ENCODE measurements at regions not wholly inside any gene's neighbourhood (a gene's known extent, or its start where the extent isn't known, plus 50 kb on each side); places are given as distances from the start of the nearest gene placed in this dataset.
A peak's percentile ranks its signal among the peaks of the same experiment; 100 is the strongest.

DNA sequence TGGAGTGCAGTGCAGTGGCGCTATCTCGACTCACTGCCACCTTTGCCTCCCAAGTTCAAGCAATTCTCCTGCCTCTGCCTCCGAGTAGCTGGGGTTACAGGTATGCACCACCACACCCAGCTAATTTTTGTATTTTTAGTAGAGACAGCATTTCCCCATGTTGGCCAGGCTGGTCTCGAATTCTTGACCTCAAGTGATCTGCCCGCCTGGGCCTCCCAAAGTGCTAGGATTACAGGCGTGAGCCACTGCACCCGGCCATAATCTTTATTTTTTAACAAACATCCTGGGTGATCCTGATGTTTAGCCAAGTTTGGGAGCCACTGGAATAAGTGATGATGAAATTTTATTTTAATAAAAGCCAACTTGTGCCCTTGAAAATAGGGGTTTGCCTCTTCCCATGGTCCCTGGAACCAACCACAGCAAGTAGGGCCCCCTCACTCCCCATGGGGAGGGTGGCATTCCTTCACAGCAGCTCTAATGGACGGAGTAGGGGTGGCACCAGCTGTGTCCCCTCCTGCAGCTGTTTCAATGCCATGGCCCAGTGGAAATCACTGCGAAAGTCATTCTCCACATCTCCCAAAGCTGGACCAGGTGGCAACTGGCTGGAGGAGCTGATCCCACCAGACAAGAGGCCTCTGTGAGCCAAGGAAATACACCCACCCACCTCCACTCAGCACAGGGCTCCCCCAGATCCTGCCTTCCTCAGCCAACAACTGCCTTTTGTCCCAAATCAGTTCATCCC lies 194.8 kb downstream of the ZFP36L2 start:
- no peak for DNase-seq

DNA sequence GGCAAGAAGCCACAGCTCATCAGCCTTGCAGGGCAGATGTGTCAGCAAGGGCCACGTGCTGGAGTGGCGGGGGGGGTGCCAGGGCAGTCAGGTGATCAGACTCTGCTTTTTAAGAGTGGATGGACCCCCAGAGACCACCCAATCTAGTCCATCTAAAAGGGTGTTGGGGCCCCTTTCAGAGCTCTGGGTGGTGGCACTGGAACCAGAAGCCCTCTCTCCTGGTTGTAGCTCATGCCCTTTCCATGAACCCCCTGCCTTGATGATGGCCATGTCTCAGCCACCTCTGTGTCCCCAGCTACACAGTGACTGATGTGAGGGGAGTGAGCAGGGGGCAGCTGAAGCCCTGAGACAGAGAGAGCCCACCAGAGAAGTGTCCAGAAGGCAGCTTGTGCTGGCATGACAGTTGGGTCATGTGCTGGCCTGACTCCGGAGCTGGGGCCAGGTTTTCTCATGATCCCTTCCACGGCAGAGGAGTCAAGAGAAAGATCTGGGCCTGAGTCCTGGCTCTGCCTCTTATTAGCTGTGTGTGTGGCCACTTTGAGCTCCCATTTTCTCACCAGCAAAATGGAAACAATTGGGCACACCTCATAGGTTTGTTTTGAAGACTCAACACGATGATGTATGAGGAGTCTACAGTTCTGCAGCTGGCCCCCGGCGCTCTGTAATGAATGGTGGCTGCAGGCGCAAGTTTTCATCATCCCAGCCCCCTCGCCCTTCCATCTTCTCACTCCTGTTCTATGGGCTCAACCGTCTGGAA lies 195.7 kb downstream of the ZFP36L2 start:
- DNase-seq = no peak

DNA sequence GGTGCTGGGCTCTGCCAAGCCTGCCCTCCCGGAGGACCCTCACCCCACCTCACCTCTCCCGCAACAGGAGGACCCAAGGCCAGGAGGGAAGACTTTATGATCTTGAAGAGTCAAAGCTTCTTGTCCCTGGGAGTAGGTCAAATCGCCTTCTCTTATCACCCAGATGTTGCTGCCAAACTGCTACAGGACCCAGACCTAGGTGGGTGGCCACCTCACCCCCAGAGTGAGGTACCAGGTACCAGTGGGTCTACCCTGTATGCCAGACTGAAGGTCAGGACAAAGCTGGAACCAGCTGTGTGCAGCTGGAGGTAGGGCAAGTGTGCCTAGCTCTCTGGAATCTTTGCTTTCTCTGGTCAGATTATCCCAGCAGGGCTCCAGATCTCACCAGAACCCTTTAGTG lies 197.2 kb downstream of the ZFP36L2 start:
- no peak for DNase-seq

DNA sequence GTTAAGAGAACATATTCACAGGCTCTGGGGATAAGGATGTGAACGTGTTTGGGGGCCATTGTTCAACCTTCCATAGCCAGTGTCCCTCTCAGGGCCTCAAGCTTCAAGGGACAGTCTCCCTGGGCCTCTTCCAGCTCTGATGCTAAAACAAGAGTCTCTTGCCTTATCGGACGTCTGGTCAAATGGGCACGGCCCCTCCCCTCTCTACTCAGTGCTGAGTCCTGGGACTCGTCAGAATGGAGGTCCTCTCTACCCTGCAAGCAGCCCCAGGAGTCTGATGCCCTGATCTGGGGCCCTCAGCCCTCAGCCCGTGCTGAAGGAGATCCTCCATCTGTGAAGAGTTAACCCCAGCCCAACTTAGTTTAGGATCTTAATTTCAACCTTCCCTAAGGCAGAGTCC lies 198.2 kb downstream of the ZFP36L2 start:
- no peak for DNase-seq

DNA sequence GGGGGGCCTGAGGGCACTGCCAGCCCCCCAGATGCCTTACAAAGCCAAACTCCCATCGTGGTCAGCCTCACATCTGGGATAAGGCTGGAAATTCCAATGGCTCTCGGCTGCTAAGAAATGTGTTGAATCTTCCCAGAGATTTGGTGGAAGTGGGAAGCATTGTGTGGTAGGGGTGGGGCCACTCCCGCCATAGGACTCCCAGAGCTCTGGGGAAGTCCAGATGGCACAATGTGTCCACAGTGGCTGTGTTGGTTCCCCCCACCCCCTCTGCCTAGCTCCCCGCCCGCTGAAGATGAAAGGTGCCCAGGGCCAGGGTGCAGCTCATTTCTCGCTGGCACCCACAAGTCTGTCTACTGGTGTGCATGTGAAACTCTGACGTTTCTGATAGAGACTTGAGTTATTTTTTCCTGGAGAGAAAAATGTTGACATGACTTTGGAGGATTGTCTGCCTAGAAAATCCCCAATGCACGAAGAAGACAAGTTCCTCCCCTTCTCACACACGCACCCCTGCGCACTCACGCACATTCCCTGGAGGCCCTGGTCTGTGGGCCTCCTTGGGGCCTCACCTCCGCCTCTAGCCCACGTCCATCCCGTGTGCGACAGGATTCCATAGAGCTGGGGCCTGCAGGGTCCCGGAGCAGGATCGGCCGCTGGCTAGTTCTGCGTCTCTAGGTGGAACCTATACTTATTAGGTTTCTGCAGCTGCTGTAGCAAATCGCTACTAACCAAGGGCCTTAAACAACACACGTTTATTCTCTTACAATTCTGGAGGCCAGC lies 199.1 kb downstream of the ZFP36L2 start:
- DNase-seq = no peak

DNA sequence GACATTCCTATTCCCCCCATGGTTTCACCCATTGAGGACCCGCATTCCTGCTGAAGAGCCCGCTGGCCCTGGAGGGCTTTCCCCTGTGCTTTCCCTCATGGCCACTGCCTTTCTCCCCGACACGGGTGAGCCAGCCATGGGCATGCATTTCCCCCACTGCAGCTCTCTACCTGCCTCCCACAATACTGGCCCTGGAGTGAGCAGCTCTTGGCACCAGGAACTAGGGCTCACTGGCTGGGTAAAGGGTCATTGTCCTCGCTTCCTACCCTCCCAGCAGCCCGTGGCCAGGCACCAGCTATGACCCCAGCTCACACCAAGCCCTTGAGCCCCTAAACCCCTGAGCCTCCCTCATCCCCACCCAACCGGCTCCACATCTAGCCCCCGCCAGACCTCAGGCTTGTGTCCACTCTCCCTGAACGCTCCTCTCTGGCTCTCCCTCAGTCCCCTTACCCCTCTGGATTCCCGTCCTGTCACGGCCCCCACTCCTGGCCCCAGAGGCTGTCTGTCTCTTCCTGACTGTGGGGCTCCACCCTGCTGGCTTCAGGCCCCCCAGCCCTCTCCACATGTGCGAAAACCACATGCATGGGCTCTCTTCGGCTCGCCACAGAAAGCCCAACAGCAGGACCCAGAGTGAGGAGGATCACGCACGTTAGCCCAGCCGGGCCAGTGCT lies 199.8 kb downstream of the ZFP36L2 start:
- DNase-seq = no peak

DNA sequence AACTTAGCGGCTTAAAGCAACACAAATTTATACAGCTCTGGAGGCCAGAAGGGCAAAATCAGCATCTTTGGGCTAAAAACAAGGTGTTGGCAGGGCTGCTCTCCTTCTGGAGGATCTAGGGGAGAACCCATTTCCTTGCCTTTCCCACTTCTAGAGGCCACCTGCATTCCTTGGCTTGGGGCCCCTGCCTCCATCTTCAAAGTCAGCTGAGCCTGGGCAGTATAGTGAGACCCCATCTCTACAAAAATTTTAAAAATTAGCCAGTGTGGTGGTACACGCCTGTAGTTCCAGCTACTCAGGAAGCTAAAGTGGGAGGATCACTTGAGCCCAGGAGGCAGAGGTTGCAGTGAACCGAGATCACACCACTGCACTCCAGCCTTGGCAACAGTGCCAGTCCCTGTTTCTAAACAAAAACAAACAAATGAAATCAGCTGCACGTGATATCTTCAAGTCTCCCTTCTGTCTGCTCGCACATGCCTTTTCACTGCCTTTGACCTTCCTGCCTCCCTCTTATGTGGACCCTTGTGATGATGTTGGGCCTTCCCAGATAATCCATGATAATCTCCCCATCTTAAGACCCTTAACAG lies 200.6 kb downstream of the ZFP36L2 start:
- no peak for DNase-seq

DNA sequence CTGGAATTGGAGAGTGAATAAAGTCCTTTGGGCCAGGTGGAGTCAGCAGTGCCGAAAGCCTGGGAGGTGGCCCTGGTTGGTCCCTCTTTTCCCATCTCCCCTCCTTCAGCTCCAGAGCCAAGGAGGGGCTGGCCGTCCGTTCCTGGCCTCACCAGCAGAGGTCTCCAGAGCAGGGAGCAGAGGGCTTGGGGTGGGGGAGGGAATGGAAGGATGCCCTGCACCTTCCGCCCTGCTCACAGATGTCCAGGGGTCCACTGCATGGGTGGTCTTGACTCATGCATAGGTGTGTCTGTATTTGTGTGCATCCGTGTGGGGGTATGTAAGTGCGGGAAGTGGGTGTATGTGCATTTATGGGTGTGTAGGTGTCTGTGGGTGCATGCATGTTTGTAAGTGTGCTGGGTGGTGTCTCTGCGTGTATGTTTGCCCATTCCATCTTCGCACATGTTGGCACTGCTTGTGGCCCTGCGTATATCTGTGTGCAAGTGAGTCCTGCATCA lies 201.8 kb downstream of the ZFP36L2 start:
- DNase-seq = no peak

DNA sequence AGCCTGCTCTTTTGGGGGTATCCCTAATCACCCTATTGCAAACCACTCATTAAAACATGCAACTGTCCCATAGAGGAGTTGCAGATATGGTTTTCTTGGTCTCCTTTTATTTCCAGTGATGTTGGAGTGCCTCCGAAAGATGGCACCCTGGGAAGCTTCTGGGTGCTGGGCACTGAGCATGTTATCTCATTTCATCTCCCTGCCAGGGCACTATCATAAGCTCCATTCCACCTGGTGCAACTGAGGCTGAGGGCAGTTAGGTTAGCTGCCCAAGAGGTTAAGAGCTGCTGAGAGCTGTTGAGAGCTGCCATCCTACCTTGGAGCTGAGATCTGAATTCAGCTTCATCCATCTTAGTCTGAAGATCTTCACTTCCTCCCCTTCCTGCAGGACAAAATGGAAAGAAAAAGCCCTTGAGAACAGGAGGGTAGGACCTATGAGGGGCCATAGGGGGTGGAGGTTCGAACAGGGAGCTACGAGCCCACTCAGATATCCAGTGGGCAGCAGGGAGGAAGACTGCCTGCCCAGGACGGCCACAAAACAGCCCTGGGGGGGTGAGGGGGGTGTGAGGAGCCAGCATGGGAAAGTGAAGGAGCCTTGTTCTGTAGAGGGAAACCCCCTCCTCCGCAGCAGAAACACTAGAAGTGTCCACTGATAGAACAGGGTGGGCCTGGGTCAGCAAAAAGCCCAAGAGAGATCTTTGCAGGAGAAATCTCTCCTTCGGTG lies 202.5 kb downstream of the ZFP36L2 start:
- DNase-seq = no peak

DNA sequence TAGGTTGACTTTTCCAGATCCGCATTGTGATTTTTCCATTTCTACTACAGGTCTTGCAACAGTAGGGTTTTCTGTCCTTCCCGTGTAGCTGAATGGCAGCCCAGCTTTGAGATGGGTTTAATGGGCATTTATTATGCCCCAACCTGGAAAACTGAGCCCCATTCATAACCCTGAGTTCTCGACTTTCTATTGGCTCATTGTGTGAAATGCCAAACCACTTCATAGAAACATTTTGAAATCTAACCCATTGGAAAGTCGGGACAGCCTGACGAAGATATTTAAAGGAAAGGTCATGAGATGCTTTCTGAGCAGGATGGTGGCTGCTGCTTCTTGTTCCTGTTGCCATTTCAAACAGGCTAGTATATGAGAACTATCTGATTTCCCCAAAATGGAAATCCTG lies 203.5 kb downstream of the ZFP36L2 start:
- DNase-seq = no peak

DNA sequence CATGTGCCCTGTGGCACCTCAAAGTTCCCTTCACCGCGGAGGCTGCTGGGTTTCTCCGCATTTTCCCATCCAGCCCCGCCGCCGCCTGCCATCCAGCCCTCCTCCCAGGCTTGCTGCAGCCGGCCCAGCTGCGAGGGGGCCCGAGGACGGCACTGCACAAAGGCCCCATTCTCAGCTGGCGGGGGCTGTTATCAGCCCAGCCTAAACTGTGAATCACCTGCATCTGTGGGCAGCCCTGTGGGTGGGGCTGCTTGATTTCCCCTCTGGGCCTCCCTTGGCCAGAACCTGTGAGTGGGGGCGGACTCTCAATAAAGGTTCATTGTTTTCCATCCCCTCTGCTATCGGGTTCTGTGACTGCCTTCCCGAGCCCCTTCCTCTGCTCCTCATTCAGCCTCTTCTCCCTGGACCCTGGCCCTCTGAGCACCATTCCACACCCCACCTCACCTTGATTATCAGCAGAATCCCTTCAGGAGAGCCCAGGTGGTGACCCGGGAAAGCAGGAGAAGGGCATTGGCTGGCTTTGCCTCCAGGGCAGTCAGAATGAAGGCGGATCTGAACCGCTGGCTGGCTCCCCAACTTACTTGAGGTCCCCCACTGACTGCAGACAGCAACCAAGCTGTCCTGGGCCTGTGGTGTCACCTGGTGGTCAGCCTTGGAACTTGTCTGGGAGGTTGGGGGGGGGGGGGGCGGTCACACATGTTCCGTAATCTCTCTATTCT lies 204.5 kb downstream of the ZFP36L2 start:
- no peak for DNase-seq

DNA sequence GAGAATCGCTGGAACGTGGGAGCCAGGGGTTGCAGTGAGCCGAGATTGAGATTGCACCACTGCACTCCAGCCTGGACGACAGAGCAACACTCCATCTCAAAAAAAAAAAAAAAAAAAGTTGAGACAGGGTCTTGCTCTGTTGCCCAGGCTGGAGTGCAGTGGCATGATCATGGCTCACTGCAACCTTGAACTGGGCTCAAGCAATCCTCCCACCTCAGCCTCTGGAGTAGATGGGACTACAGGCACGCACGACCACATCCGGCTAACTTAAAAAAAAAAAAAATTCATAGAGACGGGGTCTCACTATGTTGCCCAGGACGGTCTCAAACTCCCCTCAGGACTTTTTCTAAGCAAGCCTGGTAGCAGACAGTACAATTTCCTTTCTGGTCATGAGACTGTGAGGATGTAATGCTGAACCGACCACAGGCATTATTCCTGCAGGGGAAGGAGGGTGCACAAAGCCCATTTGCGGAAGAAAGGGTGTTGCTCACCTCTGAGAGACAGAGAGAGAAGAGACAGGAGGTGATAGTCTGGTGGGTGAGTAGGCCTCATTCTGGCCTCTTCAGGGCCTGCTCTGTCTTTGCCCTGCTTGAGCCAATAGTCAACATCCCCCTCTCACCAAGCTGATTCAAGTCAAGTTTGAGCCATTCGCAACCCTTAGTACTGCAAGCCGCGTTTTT lies 205.3 kb downstream of the ZFP36L2 start:
- no peak for DNase-seq

DNA sequence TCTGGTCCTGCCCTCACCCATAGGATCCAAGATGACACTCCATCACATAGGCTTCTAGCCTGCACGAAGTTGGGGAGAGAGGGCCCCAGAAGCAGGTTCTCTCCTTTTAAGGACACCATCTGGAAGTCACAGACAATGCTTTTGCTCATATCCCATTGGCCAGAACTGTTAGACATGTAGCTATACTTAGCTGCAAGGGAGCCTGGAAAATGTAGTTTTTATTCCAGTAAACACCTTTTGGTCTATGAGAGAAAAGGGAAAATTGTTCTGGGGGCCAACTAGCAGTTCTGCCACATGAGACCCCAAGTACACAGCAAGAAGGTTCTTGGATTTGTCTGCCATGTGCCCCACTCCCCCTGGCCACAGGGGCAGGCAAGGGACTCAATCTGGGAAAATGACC lies 206.1 kb downstream of the ZFP36L2 start:
- no peak for DNase-seq

DNA sequence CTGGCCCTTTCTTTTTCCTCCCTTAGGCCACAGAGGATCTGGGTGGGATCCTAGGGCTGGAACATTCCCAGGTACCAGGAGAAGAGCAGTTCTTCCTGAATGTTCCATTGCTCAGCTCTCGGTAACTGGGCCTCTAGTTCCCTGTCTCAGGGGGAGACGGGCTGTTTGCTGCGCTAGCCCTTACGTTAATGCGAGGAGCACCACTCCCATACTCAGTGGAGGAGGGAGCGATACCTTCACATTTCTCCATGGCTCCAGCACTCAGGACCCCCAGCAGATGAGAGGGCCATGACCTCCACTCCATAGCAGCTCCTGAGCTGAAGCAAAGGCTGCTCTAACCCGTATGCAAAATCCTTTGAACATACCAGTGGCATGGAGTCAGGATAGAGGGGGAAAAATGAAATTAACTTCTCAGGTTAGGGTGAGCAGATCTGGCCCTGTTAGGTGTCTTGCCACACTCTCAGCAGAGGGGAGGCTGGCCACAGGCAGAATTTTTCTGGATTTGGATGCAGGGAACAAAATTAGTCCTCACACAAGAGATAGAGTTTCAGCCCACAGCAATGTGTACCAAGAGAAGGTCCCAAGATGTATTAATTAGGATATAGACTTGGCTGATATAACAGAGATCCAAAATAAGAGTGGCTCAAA lies 206.7 kb downstream of the ZFP36L2 start:
- no peak for DNase-seq

DNA sequence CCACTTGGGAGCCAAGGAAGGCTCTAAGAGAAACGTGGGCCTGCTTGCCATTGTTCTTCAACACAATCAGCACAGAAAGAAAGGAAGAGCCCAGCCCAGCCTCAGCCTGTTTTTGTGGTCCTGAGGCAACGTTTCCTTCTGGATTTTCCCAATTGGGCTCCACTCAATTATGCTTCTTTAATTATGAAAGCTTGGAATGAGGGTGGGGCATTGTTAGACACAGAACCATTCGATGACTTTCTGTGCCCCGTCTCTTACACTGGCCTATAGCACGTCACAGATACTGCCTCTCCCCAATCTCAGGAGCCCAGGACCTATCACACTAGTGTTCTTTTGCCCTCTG lies 207.4 kb downstream of the ZFP36L2 start:
- DNase-seq = no peak

DNA sequence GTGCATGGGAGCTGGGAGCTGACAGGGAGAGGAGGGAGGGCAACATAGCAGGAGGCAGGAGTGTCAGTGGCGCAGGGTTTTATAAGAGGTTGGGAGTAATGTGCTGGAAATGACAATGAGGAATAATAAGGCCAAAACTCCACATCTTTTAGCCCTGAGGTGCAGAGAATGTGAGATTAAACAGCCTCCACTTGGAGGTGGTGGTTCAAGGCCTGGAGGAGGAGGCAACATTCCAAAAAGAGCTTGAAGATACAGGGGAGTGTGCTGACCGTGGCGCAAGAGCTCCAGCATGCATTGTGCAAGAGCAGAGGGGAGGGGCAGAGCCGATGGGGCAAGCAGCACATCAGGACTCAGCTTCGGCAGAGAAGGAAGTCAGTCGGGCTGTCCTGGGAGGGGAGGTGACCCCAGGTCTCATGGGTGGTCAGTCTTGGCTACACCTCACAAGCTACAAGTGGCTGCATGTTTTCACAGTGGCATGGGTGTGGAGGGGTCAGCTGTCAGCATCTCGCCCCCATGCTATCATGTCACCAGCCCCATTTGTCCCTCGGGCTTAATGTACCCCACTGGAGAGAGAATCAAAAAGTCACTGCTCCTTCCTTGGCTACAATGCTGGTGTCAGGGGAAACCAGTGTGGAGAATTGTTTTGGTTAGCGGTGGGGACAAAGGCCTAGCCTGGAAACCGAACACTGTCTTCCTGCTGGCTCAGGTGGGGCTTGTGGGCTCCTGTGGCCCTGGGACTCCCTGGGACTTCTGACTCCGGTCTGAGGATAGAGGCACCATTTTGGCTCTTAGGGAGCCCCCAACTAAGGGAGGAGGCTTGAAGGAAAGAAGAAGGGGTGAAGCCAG lies 208.0 kb downstream of the ZFP36L2 start:
- peak; percentile 35 for DNase-seq

DNA sequence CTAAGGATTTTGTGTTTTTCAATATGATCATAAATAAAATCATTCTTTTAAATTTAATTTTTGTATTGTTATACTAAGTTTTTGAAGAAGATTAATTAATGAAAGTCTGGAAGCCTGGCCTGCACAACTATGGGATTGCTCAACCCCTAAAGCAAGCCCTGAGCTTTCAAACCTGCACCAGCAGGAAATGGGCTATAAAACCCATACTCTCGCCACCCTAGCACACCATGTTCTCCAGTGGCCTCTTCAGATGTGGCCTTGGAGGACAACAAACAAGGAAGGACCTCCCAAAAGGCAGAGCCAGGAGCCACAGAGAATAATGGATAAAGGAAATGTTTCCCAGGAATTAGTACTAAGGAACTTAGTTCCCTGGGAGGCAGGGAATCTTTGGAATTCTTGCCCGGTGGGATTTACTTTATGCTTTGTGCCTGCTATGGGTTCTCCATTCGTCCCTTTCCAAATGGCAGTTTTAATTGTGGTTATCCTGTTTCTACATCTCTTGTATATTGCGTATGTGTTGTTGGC lies 212.5 kb downstream of the ZFP36L2 start:
- no peak for DNase-seq

DNA sequence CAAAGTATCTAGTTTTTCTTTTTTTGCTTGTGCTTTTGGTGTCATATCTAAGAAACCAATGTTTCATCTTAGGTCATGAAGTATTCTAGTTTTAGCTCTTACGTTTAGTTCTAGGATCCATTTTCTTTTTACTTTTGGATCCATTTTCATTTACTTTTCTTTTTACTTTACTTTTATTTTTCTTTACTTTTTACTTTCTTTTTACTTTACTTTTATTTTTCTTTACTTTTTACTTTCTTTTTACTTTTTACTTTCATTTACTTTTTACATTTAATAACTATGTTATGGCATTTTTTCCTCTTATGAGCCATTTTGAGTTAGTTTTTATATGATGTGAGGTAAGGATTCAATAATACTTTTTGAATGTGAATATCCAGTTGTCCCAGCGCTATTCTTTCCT lies 213.4 kb downstream of the ZFP36L2 start:
- DNase-seq = no peak

DNA sequence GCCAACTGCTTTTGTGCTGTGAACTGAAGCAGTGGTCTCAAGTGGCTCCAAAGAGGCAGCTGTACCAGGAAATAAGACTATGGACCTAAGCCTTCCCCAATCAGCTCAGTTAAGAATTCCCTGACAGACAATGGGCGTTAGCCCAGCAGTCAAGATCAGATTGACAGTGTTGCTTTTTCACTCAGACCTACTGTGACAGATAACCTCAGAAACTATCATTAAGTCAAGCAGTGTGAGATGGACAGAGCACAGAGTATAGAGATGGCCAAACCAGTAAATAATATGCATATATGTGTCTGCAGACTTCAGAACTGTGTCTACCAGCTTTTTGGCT lies 215.3 kb downstream of the ZFP36L2 start:
- DNase-seq = no peak

All from SIG-M5 (cell line).